ENCODE measurements at regions not wholly inside any gene's neighbourhood (a gene's known extent, or its start where the extent isn't known, plus 50 kb on each side); places are given as distances from the start of the nearest gene placed in this dataset.

- TF ChIP-seq CTCF (IDR thresholded peaks at IDR 0.05; ENCODE audit: partially characterized antibody, unreplicated experiment) = no peak
- Mint-ChIP-seq H3K4me1 (ENCODE audit: low read depth, unreplicated experiment) (no peaks in the 10 kb centered on the region), H3K4me3 (ENCODE audit: unreplicated experiment) (no peak overlapping the region), H3K9me3 (ENCODE audit: unreplicated experiment) (no peaks in the 10 kb centered on the region), H3K27me3 (ENCODE audit: unreplicated experiment) (no peaks in the 10 kb centered on the region), H3K27ac (ENCODE audit: unreplicated experiment) (no peak overlapping the region), H3K36me3 (ENCODE audit: unreplicated experiment) (no peaks in the 10 kb centered on the region)
- DNase-seq = no peak
These were observed 111.4 kb upstream of the GRAMD2B start for GRCh38 chr5:126311766-126312165.

GRCh38 chr5:126315341-126315740 lies 107.9 kb upstream of the GRAMD2B start:
- H3K4me1 Mint-ChIP-seq (ENCODE audit: low read depth, unreplicated experiment) = no peaks in the 10 kb centered on the region
- no peak for DNase-seq
- H3K27me3 Mint-ChIP-seq (ENCODE audit: unreplicated experiment) = no peaks in the 10 kb centered on the region
- no peak overlapping the region for H3K27ac Mint-ChIP-seq (ENCODE audit: unreplicated experiment)
- no peaks in the 10 kb centered on the region for H3K36me3 Mint-ChIP-seq (ENCODE audit: unreplicated experiment)
- H3K4me3 Mint-ChIP-seq (ENCODE audit: unreplicated experiment) = no peak overlapping the region
- no peaks in the 10 kb centered on the region for H3K9me3 Mint-ChIP-seq (ENCODE audit: unreplicated experiment)
- TF ChIP-seq CTCF (IDR thresholded peaks at IDR 0.05; ENCODE audit: partially characterized antibody, unreplicated experiment) = no peak

- H3K4me1 Mint-ChIP-seq (ENCODE audit: low read depth, unreplicated experiment) = peaks cover 5% of the 10 kb centered on the region
- TF ChIP-seq CTCF (IDR thresholded peaks at IDR 0.05; ENCODE audit: partially characterized antibody, unreplicated experiment) = no peak
- peaks cover 1% of the 10 kb centered on the region for H3K9me3 Mint-ChIP-seq (ENCODE audit: unreplicated experiment)
- no peaks in the 10 kb centered on the region for H3K36me3 Mint-ChIP-seq (ENCODE audit: unreplicated experiment)
- no peak for DNase-seq
- H3K27me3 Mint-ChIP-seq (ENCODE audit: unreplicated experiment) = peaks cover 2% of the 10 kb centered on the region
- H3K27ac Mint-ChIP-seq (ENCODE audit: unreplicated experiment) = no peak overlapping the region
- H3K4me3 Mint-ChIP-seq (ENCODE audit: unreplicated experiment) = no peak overlapping the region
These were observed 90.9 kb upstream of the GRAMD2B start for GRCh38 chr5:126332326-126332725.

GRCh38 chr5:126334760-126335159 lies 88.4 kb upstream of the GRAMD2B start:
- Mint-ChIP-seq H3K4me3 (ENCODE audit: unreplicated experiment) (no peak overlapping the region), H3K4me1 (ENCODE audit: low read depth, unreplicated experiment) (peaks cover 6% of the 10 kb centered on the region), H3K27me3 (ENCODE audit: unreplicated experiment) (peaks cover 2% of the 10 kb centered on the region), H3K9me3 (ENCODE audit: unreplicated experiment) (peaks cover 1% of the 10 kb centered on the region), H3K36me3 (ENCODE audit: unreplicated experiment) (no peaks in the 10 kb centered on the region), H3K27ac (ENCODE audit: unreplicated experiment) (peak overlapping the region; percentile 6)
- no peak for TF ChIP-seq CTCF (IDR thresholded peaks at IDR 0.05; ENCODE audit: partially characterized antibody, unreplicated experiment)
- no peak for DNase-seq

GRCh38 chr5:126335886-126336285 lies 87.3 kb upstream of the GRAMD2B start:
- Mint-ChIP-seq H3K36me3 (ENCODE audit: unreplicated experiment) (no peaks in the 10 kb centered on the region), H3K9me3 (ENCODE audit: unreplicated experiment) (peaks cover 1% of the 10 kb centered on the region), H3K27me3 (ENCODE audit: unreplicated experiment) (no peaks in the 10 kb centered on the region), H3K4me3 (ENCODE audit: unreplicated experiment) (no peak overlapping the region), H3K27ac (ENCODE audit: unreplicated experiment) (no peak overlapping the region), H3K4me1 (ENCODE audit: low read depth, unreplicated experiment) (peaks cover 6% of the 10 kb centered on the region)
- TF ChIP-seq CTCF (IDR thresholded peaks at IDR 0.05; ENCODE audit: partially characterized antibody, unreplicated experiment) = no peak
- no peak for DNase-seq

Data from glutamatergic neuron (in vitro differentiated cells).